GM18508 (cell line): ENCODE measurements at regions not wholly inside any gene's neighbourhood (a gene's known extent, or its start where the extent isn't known, plus 50 kb on each side); places are given as distances from the start of the nearest gene placed in this dataset.
"Not testable (repeated sequence)": the region's sequence is repeated elsewhere in the genome, so short reads cannot be mapped to it uniquely, and the experiment has no call there.

ENCODE experiments used
- ATAC-seq: cut with Tn5 transposase; IDR thresholded peaks from one replicate; pipeline ENCODE4 v1.9.1; 2021; ENCODE audit warnings: moderate number of reproducible peaks; ENCODE audit not compliant: insufficient read depth, unreplicated experiment

DNA sequence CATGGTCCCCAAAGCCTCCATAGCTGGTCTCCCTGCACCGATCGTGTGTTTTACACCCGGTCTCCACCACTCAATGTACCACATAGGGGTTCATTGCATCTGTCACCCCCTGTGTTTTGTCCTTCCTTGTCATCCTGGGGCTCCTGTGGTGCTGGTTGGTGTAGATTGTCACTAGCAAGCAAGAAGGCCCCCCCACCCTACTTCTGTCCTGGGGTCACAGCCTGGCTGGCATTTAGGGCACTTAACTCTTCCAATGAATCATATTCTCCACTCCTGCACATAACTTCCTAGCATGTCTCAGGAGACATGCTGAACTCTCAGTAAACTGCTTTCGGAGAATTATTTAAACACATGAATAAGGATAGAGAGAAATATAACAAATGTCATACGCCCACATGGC lies 161.4 kb downstream of the BCL2L11 start:
- ATAC-seq: not testable (repeated sequence)

DNA sequence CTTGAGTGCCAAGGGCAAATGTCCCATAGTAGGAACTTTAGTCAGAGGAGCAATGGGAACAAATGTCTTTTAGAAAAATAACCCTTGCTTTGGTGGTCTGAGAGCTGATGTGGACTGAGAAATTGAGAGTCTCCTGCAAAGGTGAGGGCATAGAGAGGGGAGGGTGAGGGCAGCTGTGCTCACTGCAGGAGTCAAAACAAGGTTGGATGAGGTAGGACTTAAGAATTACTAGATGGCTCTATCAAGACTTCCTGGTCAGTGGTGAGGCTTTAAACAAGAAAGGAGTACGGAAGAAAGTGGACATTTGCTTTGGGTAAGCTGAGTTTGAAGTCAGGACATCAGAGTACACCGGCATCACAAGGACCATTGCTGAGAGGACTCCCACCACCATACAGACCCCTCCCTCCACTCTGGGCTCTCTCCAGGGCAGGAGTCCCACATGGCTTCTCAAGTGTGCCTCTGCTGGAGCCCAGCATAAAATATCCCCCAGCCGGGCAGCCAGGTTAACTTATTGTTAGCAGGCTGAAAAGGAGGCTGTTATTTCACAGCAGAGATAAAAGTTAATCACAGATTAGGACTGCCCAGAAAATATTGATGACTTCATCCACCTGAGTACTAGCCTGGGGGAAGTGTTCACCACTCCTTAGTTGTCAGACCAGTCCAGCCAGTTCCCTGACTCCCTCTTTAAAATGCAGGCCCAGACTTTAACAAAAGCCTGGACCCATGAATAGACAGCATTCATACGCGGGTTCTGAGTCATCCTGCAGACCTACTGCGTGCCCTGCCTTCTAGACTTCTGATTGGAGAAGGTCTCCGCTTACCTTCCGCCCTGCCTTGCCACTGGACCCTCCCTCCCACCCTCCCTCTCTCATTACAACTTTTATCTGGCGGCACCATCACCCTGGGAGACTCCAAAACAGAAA lies 167.2 kb downstream of the BCL2L11 start:
- not testable (repeated sequence) for ATAC-seq

DNA sequence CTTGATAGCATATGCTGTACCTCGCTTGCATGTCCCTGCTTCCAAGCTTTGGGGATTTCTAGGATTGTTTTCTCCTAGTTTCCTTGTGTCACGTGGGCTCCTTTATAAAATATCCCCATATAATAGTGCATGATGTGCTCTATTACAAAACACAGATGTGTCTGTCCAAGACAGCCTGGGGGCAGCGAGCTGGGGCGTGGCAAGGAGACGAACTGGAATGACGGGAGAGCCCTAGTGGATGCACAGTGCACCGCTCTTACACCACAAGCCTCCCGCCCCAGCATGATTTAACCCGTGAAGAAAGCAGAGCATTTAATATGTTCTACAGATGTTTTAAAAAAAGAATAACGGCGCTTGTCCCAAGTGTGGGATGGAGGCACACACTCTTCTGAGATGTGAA lies 169.7 kb downstream of the BCL2L11 start:
- ATAC-seq: not testable (repeated sequence)

DNA sequence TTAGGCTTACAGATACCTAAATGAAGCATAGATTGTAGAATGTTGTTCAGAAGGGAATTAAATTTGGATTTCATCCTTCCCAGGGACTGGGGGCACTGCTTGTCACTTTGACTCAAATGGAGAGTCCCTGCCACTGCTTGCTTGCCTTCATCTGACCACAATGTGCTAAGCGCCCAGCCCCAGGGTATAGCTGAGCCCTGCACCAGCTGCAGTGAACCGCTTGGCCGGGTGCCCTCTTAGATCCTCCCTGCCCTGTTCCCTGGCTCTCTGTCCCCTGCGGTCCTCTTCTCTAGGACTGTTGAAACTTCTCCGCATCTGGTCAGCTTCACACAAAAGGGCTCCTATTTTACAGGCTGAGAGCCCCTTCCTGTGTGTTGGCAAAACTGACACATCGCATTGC lies 170.9 kb downstream of the BCL2L11 start:
- ATAC-seq: not testable (repeated sequence)

DNA sequence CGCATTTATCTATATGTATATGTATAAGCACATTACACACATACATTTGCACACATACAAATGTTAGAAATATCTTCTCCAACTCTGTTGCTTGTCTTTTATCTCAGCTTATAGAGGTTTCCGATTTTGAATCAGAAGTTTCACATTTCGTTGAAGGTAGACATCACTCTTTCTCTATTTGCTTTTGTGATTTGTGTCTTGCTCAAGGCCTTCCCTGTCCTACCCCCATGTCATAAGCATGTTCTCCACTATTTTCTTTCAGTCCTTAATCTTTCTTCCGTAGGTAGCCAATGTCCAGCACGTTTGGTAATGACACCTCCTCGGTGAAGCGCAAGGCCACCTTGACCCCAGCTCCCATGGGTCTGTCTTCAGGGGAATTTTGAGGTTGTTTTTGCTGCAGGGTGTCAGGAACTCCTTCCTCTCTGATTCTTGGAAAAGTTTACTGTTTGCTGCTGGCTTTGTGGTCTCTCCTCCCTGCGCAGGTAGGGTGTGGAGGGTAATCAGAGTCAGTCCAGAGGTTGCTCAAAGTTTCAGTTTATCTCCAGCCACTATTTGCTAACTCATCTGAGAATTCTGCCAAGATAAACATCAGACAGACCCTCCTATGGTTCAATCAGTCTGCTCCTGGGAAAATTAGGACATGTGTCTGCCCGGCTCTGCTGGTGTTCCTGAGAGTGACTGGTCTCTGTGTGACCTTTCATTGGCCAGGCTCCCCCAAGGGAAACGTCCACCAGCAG lies 171.7 kb downstream of the BCL2L11 start:
- not testable (repeated sequence) for ATAC-seq

DNA sequence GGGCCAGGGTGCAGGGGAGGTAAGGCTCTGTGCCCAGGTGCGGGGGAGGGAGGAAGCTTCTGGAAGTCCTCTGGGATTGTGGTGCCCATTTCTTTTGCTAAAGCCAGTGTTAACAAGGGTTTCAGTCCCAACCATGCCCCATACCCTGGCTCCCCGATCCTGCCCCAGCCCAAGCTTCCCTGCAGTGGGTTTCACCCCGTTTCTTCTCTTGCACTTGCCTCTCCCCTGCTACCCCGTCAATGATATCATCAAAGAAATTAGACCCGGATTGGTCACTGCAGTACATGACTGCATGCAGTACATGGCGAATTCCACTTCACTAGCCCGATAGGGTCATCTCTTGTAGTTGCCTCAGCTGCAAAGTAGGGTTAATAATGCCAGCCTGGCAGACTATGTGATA lies 174.0 kb downstream of the BCL2L11 start:
- not testable (repeated sequence) for ATAC-seq

DNA sequence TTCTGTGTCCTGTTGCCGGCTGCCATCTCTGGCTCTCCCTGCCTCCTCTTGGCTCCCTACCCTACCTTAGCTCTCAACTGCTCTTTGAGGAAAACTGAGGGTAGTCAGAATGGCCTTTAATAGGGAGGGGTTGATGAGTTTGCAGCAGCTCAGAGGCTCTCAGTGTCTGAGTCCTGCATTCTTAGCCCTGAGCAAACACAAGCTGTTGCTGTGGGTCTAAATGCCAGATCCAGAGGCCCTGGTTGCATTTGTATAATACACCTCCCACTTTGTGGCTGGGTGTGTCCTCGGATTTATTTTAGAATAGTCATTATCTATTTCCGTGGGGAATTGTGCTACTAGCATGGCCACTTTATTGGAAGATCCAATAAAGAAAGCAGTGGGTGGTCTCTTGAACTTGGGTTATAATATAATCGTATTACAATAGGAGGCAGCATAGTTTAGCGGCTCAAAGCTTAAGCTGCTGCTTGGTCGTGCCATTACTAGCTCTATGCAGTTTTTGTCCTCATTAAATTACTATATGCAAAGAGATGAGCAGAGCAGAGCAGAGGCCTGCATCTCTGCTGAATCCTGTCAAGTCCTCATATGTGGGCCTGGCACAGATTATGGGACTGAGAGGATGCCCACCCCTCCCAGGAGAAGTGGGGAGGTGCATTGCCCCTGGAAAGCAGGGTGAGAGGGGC lies 175.5 kb downstream of the BCL2L11 start:
- ATAC-seq: not testable (repeated sequence)

DNA sequence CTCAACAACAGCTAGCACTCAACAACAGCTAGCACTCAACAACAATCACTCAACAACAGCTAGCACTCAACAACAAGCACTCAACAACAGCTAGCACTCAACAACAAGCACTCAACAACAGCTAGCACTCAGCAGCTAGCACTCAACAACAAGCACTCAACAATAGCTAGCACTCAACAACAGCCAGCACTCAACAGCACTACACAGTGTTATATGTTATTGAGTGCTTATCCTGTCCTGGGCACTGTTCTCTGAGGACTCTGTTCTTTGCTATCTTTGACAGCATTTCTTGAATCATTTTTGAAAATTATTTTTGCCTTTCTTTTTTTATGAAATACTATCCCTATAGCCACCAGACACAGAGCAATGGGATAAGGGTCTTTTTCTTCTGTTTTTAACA lies 176.4 kb downstream of the BCL2L11 start:
- not testable (repeated sequence) for ATAC-seq

DNA sequence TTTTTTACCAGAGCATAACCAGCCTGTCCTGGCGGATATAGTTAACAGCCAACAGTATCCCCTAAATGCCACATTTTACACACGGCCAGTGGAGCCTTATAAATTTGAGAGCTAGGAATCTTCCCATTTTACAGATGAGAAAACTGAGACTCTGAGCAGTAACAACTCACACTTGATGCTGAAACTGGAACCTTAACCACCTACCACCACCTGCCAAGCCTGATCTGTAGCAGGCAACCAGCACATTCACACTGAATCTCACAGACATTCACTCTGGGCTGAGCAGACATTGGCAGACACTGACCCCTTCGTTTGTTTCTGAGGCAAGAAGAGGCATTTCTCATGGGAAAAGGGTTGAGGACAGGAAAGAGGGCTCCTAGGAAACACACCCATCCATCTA lies 178.2 kb downstream of the BCL2L11 start:
- ATAC-seq: not testable (repeated sequence)

DNA sequence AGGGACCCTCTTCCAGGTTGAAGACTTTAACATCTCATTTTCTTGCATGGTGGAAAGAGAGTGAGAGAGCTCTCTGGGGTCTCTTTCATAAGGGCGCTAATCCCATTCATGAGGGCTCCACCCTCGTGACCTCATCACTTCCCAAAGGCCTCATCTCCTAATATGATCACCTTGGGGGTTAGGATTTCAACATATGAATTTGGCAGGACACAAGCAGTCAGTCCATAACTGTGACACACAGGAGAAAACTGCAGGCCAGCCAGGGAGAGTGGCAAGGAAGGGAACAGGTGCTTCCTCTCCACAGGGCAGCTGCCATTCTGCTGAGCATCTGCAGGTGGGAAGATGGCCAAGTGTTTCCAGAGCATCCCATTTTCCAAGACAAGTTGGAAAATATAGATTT lies 178.9 kb downstream of the BCL2L11 start:
- not testable (repeated sequence) for ATAC-seq

DNA sequence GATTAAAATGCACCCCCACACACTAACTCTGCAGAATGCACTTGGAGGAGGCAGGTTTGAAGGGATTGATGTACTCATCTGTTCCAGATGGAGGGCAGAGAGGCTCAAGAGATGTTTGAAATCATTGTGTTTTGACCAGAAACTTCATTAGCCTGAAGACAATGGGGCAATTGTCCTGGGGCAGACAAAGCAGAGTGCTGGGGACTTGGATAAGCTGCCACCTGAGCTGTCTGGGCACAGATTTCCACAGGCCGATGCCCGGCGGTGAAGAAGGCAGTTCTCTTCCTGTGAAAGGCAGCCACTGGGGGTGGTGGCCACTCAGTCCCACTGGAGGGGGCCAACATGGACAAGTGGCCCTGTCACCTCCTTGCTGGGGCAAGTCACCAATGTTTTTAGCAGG lies 181.0 kb downstream of the BCL2L11 start:
- not testable (repeated sequence) for ATAC-seq

DNA sequence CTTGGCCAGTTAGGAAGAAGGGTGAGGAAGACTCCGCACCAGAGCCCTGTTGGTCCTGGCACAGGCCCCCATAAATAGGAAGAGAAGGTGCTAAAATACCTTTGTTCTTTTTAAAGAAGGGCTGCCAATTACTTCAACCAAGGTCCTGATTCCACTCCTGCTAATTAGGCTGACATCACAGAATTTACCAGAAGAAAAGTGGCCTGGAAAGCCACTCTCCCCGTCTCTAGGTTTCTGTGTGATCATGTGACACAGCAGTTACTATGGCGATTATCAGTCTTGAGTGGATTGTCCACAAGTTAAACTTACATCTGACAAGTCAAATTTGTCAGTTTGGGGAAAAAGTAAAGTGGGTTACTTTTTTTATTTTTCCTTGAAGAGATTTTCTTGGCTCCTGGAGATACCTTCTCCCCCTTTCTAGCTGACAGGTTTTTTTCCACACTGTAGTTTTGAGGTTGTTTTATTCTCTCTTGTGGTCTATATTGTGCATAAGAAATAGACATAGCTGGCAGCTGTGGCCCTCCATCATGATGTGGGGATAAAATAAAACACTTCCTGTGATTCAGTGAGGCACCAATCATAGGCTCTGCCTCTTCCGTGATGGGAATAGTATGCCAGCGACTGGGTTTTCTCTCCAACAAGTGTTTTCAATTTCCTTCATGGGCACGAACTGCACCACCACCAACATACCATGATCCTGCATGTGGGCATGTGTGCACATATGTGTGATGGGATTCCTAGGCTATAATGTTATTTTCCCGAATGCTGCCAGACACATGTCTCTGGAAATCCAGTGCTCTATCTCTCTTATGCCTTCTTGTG lies 181.9 kb downstream of the BCL2L11 start:
- ATAC-seq: not testable (repeated sequence)

DNA sequence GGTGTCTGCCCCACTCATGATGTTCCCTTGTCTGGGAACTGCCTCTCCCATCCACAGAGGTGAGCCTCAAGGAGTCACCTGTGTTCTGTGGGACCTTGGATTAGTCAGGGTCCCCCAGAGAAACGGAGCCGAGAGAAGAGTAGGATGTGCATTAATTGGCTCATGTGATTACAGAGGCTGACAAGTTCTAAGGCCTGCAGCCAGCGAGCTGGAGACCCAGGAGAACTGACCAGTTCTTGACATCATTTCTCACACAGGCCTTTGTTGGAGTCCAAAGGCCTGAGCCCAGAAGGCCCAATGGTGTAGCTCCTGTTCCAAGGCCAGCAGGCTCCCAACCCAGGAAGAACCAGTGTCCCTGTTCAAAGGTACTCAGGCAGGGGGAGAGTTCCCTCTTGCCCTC lies 186.6 kb downstream of the BCL2L11 start:
- not testable (repeated sequence) for ATAC-seq

DNA sequence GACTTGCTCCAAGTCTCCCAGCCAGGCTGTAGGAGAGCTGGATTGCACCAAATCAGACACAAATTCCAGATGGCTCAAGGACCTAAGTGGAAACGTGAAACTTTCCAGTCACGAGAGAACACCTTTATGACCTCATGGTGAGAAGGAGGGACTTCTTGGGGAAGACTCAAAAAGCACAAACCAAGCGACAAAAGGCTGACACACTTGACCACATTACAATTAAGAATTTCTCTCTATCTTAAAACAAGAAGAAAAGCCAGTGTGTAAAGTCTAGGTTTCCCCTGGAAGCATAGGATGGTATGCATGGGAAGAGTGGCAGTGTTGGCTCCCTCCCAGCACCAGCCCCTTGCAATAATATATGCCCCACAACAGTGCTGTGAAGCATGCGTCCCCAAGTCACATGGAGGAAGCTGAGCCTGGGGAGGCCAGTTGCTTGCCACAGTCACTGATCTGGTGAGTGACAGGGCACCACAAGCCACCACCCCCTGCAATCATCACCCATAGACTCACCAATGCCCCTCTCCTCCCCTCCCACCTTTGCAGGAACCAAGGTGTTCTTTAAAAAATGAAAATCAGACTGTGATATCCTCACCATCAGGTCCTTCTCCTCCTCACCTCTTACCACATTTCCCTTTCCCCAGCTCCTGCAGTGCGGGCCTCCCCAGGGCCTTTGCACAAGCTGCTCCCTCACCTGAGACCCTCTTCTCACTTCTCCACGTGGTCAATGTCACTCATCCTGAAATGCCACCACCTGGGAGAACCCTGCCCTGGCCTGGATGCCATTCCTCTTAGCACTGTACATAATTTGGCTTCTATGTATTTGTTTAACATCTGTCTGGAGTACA lies 188.7 kb downstream of the BCL2L11 start:
- not testable (repeated sequence) for ATAC-seq

DNA sequence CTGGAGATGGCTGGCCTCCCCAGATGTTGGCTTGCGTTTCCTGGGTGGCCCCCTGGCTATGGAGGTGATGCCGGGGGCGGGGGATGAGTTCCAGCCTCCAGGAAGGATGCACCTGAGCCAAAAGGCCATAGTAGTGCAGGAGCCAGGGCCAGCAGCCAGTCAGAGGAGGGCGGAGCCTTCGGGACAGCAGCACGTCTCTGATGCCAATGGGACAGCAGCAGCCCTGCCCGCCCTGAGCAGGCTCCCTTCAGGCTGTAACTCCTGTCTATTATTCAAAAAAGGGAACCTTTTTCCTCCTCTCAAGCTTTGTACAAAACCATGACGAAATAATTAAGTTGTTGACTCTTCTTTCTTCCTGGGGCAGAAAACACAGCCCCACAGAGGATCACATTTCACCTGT lies 189.7 kb downstream of the BCL2L11 start:
- not testable (repeated sequence) for ATAC-seq

DNA sequence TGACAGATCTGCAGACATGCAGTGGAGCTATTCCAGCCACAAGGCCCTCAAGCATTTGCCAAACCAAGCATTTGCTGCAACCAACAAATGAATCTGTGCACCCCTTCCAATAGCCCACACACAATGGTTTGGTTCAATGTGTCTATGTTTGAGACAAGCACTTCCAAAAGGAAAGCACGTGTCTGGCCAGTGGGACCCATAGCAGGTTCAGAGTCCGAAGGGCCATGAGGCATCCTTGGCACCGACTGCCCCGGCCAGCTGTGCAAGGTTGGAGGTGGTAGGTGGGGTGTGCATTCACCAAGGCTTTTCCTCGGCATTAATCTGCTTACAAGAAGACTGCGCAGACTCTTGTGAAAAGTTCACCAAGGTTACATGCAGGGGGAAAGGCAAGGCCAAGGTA lies 190.9 kb downstream of the BCL2L11 start:
- not testable (repeated sequence) for ATAC-seq

DNA sequence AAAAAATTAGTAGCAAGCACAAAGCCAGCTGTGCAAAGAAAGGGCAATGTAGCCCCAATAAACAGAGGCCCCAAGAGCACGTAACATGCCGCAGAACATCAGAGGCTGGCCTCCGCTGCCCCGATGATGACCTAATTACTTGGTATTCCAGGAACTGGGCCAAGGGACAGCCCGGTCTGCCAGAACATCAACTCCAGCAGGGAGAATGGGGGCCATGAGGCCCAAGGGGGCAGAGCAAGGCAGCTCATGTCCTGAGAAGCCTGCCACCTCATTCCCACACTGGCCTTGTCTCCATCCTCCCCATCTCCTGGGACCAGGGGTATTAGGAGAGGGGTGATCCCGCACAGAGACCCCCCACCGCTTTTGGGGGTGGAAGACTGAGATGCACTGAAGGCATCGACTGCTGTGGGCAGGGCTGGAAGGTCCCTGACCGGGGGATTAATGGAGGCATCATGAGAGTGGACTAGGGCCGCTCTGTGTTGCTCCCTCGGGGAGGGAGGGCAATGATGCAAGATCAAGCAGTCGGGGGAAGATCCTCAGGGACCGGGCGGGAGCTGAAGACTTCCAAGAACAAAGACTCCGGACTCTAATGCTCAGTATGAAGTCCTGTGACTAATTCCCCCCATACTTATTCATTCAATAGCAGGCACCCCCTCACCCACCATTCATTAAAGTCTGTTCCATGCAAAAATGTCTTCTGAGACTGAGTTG lies 192.3 kb downstream of the BCL2L11 start:
- ATAC-seq: not testable (repeated sequence)

DNA sequence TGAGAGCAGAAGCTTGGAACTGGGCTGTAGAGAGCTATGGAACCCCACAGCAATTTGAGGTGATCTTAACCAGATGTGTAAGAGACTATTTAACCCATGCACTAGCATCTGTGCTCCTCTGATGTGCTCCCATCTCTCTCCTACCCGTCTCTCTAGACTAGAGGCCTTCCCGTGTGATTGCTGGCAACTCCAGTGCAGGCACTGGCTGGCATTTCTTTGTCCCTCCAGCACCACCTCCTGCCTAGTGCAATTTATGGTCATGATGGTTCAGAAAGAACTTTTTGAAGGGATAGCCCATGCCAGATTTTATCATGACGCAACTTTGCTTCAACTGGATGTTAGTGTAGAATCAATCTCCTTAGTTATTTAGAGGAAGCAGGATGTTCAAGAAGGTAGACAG lies 193.0 kb downstream of the BCL2L11 start:
- ATAC-seq: not testable (repeated sequence)
